GM12878 (cell line): ENCODE measurements at regions not wholly inside any gene's neighbourhood (a gene's known extent, or its start where the extent isn't known, plus 50 kb on each side); places are given as distances from the start of the nearest gene placed in this dataset.

Experiments used
- EGR1 ChIP-seq, 2 experiments: IDR thresholded peaks; 1 replicate in 1 of 2; 2 replicates in 1 of 2; pipeline ENCODE4 v1.6.1; 2011 to 2012; ENCODE audit warnings: low read depth in 2 of 2, low read length in 2 of 2, borderline replicate concordance in 1 of 2, mild to moderate bottlenecking in 1 of 2, moderate library complexity in 1 of 2
- IKZF2 ChIP-seq, 2 experiments: fragments of 450-650 bp; IDR thresholded peaks; 2 replicates each; pipeline ENCODE4 v1.6.1; 2017; ENCODE audit warnings: mild to moderate bottlenecking in 2 of 2, moderate library complexity in 2 of 2
- NFXL1 ChIP-seq: fragments of 450-650 bp; IDR thresholded peaks from 2 replicates; pipeline ENCODE4 v1.6.1; 2017; ENCODE audit warnings: antibody characterized with exemption, mild to moderate bottlenecking, borderline replicate concordance
- PML ChIP-seq: IDR thresholded peaks from 2 replicates; pipeline ENCODE4 v1.6.1; 2012; ENCODE audit warnings: low read length, inconsistent platforms
- POLR2AphosphoS5 ChIP-seq: IDR thresholded peaks from 2 replicates; pipeline ENCODE4 v1.6.1; 2011; ENCODE audit warnings: mild to moderate bottlenecking, low read length, inconsistent platforms
- SIN3A ChIP-seq: IDR thresholded peaks from 2 replicates; pipeline ENCODE4 v1.6.1; 2012; ENCODE audit warnings: low read depth, low read length, improper control_type of control experiment
- SPI1 ChIP-seq: IDR thresholded peaks from 2 replicates; pipeline ENCODE4 v1.6.1; 2011; ENCODE audit warnings: low read depth, mild to moderate bottlenecking, low read length, moderate library complexity, borderline replicate concordance; ENCODE audit not compliant: insufficient read depth
- STAT1 ChIP-seq: fragments of 450-650 bp; conservative IDR thresholded peaks from 2 replicates; pipeline ENCODE4 v1.6.1; 2014; ENCODE audit warnings: antibody characterized with exemption, mild to moderate bottlenecking
- TBL1XR1 ChIP-seq: IDR thresholded peaks from 2 replicates; pipeline ENCODE4 v1.6.1; 2012; ENCODE audit warnings: low read depth, low read length, improper control_type of control experiment
- ZNF24 ChIP-seq: fragments of 450-650 bp; IDR thresholded peaks from 2 replicates; pipeline ENCODE4 v1.6.1; 2017; ENCODE audit warnings: antibody characterized with exemption, mild to moderate bottlenecking
- TF ChIP-seq, protein P1 (sequence below): IDR thresholded peaks from 2 replicates; pipeline ENCODE4 v1.6.1; 2012; ENCODE audit warnings: low read depth, low read length, improper control_type of control experiment
- TF ChIP-seq, protein P2 (sequence below), 3 experiments: IDR thresholded peaks in 2 of 3; conservative IDR thresholded peaks in 1 of 3; 2 replicates each; pipeline ENCODE4 v1.5.1; 2011; ENCODE audit warnings: low read depth in 3 of 3, low read length in 3 of 3, mild to moderate bottlenecking in 3 of 3, control low read depth in 2 of 3, moderate library complexity in 2 of 3, inconsistent platforms in 1 of 3, mixed read lengths in 1 of 3; ENCODE audit not compliant: control insufficient read depth in 2 of 3, insufficient read depth in 1 of 3; ENCODE audit errors: extremely low read depth in 1 of 3

DNA sequence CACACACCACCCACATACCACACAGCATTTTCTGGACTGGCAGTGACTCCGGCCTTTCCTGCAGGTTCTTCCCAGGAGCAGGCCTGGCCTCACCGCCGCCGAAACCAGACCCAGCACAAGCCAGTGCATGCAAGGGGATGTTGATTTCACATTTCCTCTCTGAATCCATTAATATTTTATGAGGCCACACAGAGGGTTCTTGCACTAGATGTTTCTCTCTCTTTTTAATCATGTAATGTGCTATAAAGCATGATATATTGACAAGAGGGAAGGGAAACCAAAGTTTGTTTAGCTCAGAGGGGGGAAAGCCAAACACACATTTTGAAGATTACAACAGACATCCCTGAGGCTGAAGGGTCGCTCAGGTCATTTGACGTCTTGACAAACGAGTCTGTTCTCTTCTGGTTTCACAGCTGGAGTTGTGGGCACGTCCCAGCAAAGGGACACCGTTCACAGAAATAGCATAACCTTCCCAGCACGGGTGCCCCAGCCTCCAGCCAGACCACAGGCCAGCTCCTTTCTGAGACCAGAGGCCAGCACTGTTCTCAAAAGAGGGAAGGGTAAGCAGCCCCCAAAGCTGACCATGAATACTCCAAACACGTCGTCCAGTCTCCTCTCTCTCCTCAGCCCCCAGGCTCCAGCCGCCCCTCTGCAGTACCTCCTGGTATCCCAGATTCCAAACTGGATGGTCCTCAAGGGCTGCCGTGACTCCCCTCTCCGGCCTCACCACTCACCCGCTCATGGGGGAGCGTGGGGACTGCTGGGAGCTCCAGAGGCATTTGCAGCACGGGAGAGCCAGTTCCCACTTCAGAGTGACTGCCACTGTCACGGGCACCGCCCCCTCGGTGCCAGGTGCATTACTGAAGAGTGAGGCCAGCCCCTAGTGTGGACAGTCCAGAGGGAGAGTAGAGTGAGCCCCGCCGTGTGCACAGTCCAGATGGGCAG is 340.3 kb upstream of the SALL3 start:
- no peak for TF ChIP-seq POLR2AphosphoS5
- no peak for TF ChIP-seq EGR1 (IDR thresholded peaks at IDR 0.05; ENCODE audit: borderline replicate concordance in 1 of 2, low read depth in 2 of 2, low read length in 2 of 2)
- no peak for TF ChIP-seq SPI1
- no peak for TF ChIP-seq SIN3A
- TF ChIP-seq, protein P1, sequence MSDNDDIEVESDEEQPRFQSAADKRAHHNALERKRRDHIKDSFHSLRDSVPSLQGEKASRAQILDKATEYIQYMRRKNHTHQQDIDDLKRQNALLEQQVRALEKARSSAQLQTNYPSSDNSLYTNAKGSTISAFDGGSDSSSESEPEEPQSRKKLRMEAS = no peak
- TF ChIP-seq STAT1 = no peak
- TF ChIP-seq, protein P2, sequence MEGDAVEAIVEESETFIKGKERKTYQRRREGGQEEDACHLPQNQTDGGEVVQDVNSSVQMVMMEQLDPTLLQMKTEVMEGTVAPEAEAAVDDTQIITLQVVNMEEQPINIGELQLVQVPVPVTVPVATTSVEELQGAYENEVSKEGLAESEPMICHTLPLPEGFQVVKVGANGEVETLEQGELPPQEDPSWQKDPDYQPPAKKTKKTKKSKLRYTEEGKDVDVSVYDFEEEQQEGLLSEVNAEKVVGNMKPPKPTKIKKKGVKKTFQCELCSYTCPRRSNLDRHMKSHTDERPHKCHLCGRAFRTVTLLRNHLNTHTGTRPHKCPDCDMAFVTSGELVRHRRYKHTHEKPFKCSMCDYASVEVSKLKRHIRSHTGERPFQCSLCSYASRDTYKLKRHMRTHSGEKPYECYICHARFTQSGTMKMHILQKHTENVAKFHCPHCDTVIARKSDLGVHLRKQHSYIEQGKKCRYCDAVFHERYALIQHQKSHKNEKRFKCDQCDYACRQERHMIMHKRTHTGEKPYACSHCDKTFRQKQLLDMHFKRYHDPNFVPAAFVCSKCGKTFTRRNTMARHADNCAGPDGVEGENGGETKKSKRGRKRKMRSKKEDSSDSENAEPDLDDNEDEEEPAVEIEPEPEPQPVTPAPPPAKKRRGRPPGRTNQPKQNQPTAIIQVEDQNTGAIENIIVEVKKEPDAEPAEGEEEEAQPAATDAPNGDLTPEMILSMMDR (IDR thresholded peaks at IDR 0.05 in 2 of 3, conservative IDR thresholded peaks at IDR 0.05 in 1 of 3; ENCODE audit: control insufficient read depth in 2 of 3, extremely low read depth in 1 of 3, insufficient read depth in 1 of 3, low read depth in 3 of 3, low read length in 3 of 3) = no peak
- no peak for TF ChIP-seq ZNF24
- no peak for TF ChIP-seq IKZF2 (IDR thresholded peaks at IDR 0.05)
- TF ChIP-seq NFXL1 = no peak
- no peak for TF ChIP-seq PML
- TF ChIP-seq TBL1XR1 = no peak
